ENCODE measurements at regions not wholly inside any gene's neighbourhood (a gene's known extent, or its start where the extent isn't known, plus 50 kb on each side); places are given as distances from the start of the nearest gene placed in this dataset.

- peaks cover 0 to 10% (median 0%) of the 10 kb centered on the region in 7 donors for H3K27me3 ChIP-seq
- WGBS, 2 donors, result 56 to 87% methylated on average over 2 of the region's 2 CpGs
- H3K36me3 ChIP-seq, result no peaks in the 10 kb centered on the region
- H3K4me1 ChIP-seq, result no peaks in the 10 kb centered on the region
- ATAC-seq (no peak), DNase-seq (no peak)
- H3K9me3 ChIP-seq, result peaks cover 0 to 48% (median 16%) of the 10 kb centered on the region in 11 donors
- H3K4me3 ChIP-seq, result no peak overlapping the region
- no peak for TF ChIP-seq CTCF (IDR thresholded peaks at IDR 0.05)
- H3K27ac ChIP-seq, result no peak overlapping the region
- intact Hi-C loops (cut with DNase I), result no loop called here
These were observed 181.5 kb upstream of the DIO3 start for GRCh38 chr14:101379842-101380241.

DNA sequence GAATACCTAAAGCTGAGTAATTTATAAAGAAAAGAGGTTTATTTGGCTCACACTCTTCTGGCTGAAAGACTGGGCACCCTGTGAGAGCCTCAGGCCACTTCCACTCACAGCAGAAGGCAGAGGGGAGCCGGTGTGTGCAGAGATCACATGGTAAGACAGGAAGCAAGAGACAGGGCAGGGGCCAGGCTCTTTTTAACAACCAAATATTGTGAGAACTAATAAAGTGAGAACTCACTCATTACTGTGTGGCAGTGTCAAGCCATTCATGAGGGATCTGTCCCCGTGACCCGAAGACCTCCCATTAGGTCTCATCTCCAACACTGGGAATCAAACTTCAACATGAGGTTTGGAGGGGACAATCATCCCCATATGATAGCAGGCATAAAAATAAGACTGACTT lies 180.8 kb upstream of the DIO3 start:
- DNase-seq (no peak), ATAC-seq (no peak)
- intact Hi-C loops (cut with DNase I), result no loop called here
- Histone ChIP-seq H3K4me3 (no peak overlapping the region), H3K9me3 (peaks cover 0 to 50% (median 16%) of the 10 kb centered on the region in 11 donors), H3K4me1 (no peaks in the 10 kb centered on the region), H3K27me3 (peaks cover 0 to 9% (median 0%) of the 10 kb centered on the region in 7 donors), H3K27ac (no peak overlapping the region), H3K36me3 (no peaks in the 10 kb centered on the region)
- 77 to 89% methylated on average over 3 of the region's 3 CpGs for WGBS, 2 donors
- no peak for TF ChIP-seq CTCF (IDR thresholded peaks at IDR 0.05)

- peaks cover 0 to 9% (median 0%) of the 10 kb centered on the region in 7 donors for H3K27me3 ChIP-seq
- ATAC-seq, result no peak
- peaks cover 0 to 50% (median 16%) of the 10 kb centered on the region in 11 donors for H3K9me3 ChIP-seq
- no peak overlapping the region for H3K4me3 ChIP-seq
- intact Hi-C loops (cut with DNase I), result no loop called here
- no peak for DNase-seq
- H3K36me3 ChIP-seq, result no peaks in the 10 kb centered on the region
- TF ChIP-seq CTCF (IDR thresholded peaks at IDR 0.05), result no peak
- H3K4me1 ChIP-seq, result no peaks in the 10 kb centered on the region
- no peak overlapping the region for H3K27ac ChIP-seq
These were observed 180.4 kb upstream of the DIO3 start for GRCh38 chr14:101380940-101381339.

DNA sequence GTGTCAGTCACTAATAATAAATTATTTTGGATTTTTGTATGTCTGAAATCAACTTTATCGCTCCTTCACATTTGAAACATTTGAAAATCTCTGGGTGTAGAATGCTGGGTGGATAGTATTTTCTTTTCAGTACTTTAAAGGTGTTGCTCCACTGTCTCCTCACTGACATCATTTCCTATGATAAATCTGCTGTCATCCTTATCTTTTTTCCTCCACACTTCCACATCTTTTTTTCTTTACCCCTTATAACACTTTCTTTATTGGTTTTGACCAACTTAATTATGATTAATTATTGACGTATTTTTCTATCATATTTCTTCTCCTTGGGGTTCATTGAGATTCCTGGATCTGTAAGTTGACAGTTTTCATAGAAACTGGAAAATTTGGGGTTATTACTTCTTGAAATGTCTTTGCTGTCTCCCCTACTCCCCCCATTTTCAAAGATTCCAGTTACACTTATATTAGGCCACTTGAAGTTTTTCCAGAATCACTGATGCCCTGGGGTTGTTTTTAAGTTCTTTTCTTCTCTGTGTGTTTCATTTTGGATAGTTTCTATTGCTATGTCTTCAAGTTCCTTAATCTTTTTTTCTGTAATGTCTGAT lies 177.5 kb upstream of the DIO3 start:
- 82 to 94% methylated on average over 2 of the region's 2 CpGs for WGBS, 2 donors
- no peak for DNase-seq
- H3K9me3 ChIP-seq, result peaks cover 0 to 49% (median 16%) of the 10 kb centered on the region in 11 donors
- no peak for ATAC-seq
- H3K27ac ChIP-seq, result no peak overlapping the region
- no peak for TF ChIP-seq CTCF (IDR thresholded peaks at IDR 0.05)
- intact Hi-C loops (cut with DNase I), result no loop called here
- no peaks in the 10 kb centered on the region for H3K27me3 ChIP-seq
- no peaks in the 10 kb centered on the region for H3K4me1 ChIP-seq
- H3K36me3 ChIP-seq, result no peaks in the 10 kb centered on the region
- no peak overlapping the region for H3K4me3 ChIP-seq
